ENCODE measurements at regions not wholly inside any gene's neighbourhood (a gene's known extent, or its start where the extent isn't known, plus 50 kb on each side); places are given as distances from the start of the nearest gene placed in this dataset.

- TF ChIP-seq CTCF (IDR thresholded peaks at IDR 0.05; ENCODE audit: extremely low read depth, insufficient read depth, missing control alignments), result no peak
- DNase-seq (ENCODE audit: low spot score), result no peak
- in situ Hi-C loops (cut with MboI; ENCODE audit: low pct_unique_long_range_greater_than_20kb, low sequenced_read_pairs, unreplicated experiment), result no loop called here
These were observed 161.8 kb upstream of the SERP2 start for GRCh38 chr13:44211704-44212346.

- no peak for DNase-seq (ENCODE audit: low spot score)
- in situ Hi-C loops (cut with MboI; ENCODE audit: low pct_unique_long_range_greater_than_20kb, low sequenced_read_pairs, unreplicated experiment), result no loop called here
- TF ChIP-seq CTCF (IDR thresholded peaks at IDR 0.05; ENCODE audit: extremely low read depth, insufficient read depth, missing control alignments), result no peak
These were observed 160.8 kb upstream of the SERP2 start for GRCh38 chr13:44212633-44213396.

GRCh38 chr13:44218501-44219240 is 155.0 kb upstream of the SERP2 start:
- in situ Hi-C loops (cut with MboI; ENCODE audit: low pct_unique_long_range_greater_than_20kb, low sequenced_read_pairs, unreplicated experiment), result no loop called here
- DNase-seq (ENCODE audit: low spot score), result no peak
- TF ChIP-seq CTCF (IDR thresholded peaks at IDR 0.05; ENCODE audit: extremely low read depth, insufficient read depth, missing control alignments), result no peak

- no peak for TF ChIP-seq CTCF (IDR thresholded peaks at IDR 0.05; ENCODE audit: extremely low read depth, insufficient read depth, missing control alignments)
- DNase-seq (ENCODE audit: low spot score), result no peak
- in situ Hi-C loops (cut with MboI; ENCODE audit: low pct_unique_long_range_greater_than_20kb, low sequenced_read_pairs, unreplicated experiment), result no loop called here
These were observed 153.8 kb upstream of the SERP2 start for GRCh38 chr13:44219577-44220548.

- no peak for TF ChIP-seq CTCF (IDR thresholded peaks at IDR 0.05; ENCODE audit: extremely low read depth, insufficient read depth, missing control alignments)
- no peak for DNase-seq (ENCODE audit: low spot score)
- in situ Hi-C loops (cut with MboI; ENCODE audit: low pct_unique_long_range_greater_than_20kb, low sequenced_read_pairs, unreplicated experiment), result no loop called here
These were observed 152.7 kb upstream of the SERP2 start for GRCh38 chr13:44220948-44221347.

GRCh38 chr13:44221657-44222056 is 152.0 kb upstream of the SERP2 start:
- TF ChIP-seq CTCF (IDR thresholded peaks at IDR 0.05; ENCODE audit: extremely low read depth, insufficient read depth, missing control alignments), result no peak
- in situ Hi-C loops (cut with MboI; ENCODE audit: low pct_unique_long_range_greater_than_20kb, low sequenced_read_pairs, unreplicated experiment), result no loop called here
- DNase-seq (ENCODE audit: low spot score), result no peak
